T-helper 17 cell (primary cell): ENCODE measurements at regions not wholly inside any gene's neighbourhood (a gene's known extent, or its start where the extent isn't known, plus 50 kb on each side); places are given as distances from the start of the nearest gene placed in this dataset.
"Not testable (repeated sequence)": the region's sequence is repeated elsewhere in the genome, so short reads cannot be mapped to it uniquely, and the experiment has no call there.

Experiments
- ATAC-seq: fragments of 150-1000 bp; cut with Tn5 transposase; 2 replicates; pipeline ENCODE4 v1.10.0; 2021; ENCODE audit warnings: mild to moderate bottlenecking, moderate library complexity
- DNase-seq, 3 donors: peaks; one replicate each; pipeline versions ENCODE4 v3.0.0 to v3.0.0-alpha.2; 2020 to 2021
- H3K9me3 ChIP-seq: one replicate; pipeline ENCODE4 v1.7.0; 2013; ENCODE audit warnings: low read length, mild to moderate bottlenecking; ENCODE audit not compliant: control insufficient read depth, poor library complexity, severe bottlenecking
- H3K27ac Mint-ChIP-seq: one replicate; pipeline ENCODE4 v1.8.0; 2022; ENCODE audit warnings: mild to moderate bottlenecking, moderate library complexity, mixed read lengths
- H3K27me3 Mint-ChIP-seq: one replicate; pipeline ENCODE4 v1.8.0; 2022; ENCODE audit warnings: mixed read lengths
- H3K36me3 Mint-ChIP-seq: one replicate; pipeline ENCODE4 v1.8.0; 2022; ENCODE audit warnings: low read depth, mixed read lengths
- H3K4me1 Mint-ChIP-seq: one replicate; pipeline ENCODE4 v1.8.0; 2022; ENCODE audit warnings: mild to moderate bottlenecking, mixed read lengths
- H3K4me3 Mint-ChIP-seq: one replicate; pipeline ENCODE4 v1.8.0; 2022; ENCODE audit warnings: mild to moderate bottlenecking, moderate library complexity, mixed read lengths

- not testable (repeated sequence) for H3K27ac Mint-ChIP-seq, H3K27me3 Mint-ChIP-seq, H3K36me3 Mint-ChIP-seq, H3K4me3 Mint-ChIP-seq, H3K4me1 Mint-ChIP-seq, DNase-seq, H3K9me3 ChIP-seq, ATAC-seq
Observed at GRCh38 chr22:10779200-10779599, 4748.8 kb upstream of the OR11H1 start.

GRCh38 chr22:10780281-10780680, 4747.7 kb upstream of the OR11H1 start:
- H3K27me3 Mint-ChIP-seq: no peaks in the 10 kb centered on the region
- no peak overlapping the region for H3K4me3 Mint-ChIP-seq
- H3K27ac Mint-ChIP-seq: no peak overlapping the region
- H3K9me3 ChIP-seq: no peaks in the 10 kb centered on the region
- H3K4me1 Mint-ChIP-seq: no peaks in the 10 kb centered on the region
- ATAC-seq: peak; percentile 22
- no peak for DNase-seq
- no peaks in the 10 kb centered on the region for H3K36me3 Mint-ChIP-seq

GRCh38 chr22:10781571-10782403, 4746.2 kb upstream of the OR11H1 start:
- Mint-ChIP-seq H3K27me3 (no peaks in the 10 kb centered on the region), H3K36me3 (no peaks in the 10 kb centered on the region), H3K4me3 (no peak overlapping the region), H3K27ac (no peak overlapping the region), H3K4me1 (no peaks in the 10 kb centered on the region)
- H3K9me3 ChIP-seq: no peaks in the 10 kb centered on the region
- DNase-seq (no peak), ATAC-seq (no peak)
